GM10266 (cell line): ENCODE measurements at regions not wholly inside any gene's neighbourhood (a gene's known extent, or its start where the extent isn't known, plus 50 kb on each side); places are given as distances from the start of the nearest gene placed in this dataset.

ENCODE experiments used
- DNase-seq: peaks from one replicate; pipeline ENCODE4 v3.0.0; 2012; ENCODE audit errors: extremely low spot score
- CTCF ChIP-seq: IDR thresholded peaks from 2 replicates; pipeline ENCODE4 v1.5.1; 2012; ENCODE audit warnings: mild to moderate bottlenecking, low read depth; ENCODE audit not compliant: control insufficient read depth, insufficient read depth; ENCODE audit errors: missing control alignments

- DNase-seq, result no peak
- TF ChIP-seq CTCF, result no peak
Measured at GRCh38 chr20:50271176-50271575, 80.5 kb downstream of the CEBPB start.

- DNase-seq, result no peak
Measured at GRCh38 chr20:50271612-50272011, 81.0 kb downstream of the CEBPB start.

GRCh38 chr20:50272030-50272723, 81.5 kb downstream of the CEBPB start:
- no peak for TF ChIP-seq CTCF
- DNase-seq, result no peak

More at GRCh38 chr20:50271612-50272011, 81.0 kb downstream of the CEBPB start:
- no peak for TF ChIP-seq CTCF

- TF ChIP-seq CTCF, result no peak
- DNase-seq, result no peak
Measured at GRCh38 chr20:50272724-50273446, 82.3 kb downstream of the CEBPB start.

GRCh38 chr20:50273601-50274491, 83.2 kb downstream of the CEBPB start:
- no peak for DNase-seq
- no peak for TF ChIP-seq CTCF

GRCh38 chr20:50274570-50275430, 84.2 kb downstream of the CEBPB start:
- no peak for DNase-seq

More at GRCh38 chr20:50274570-50275430, 84.2 kb downstream of the CEBPB start:
- TF ChIP-seq CTCF, result no peak
